ENCODE measurements at regions not wholly inside any gene's neighbourhood (a gene's known extent, or its start where the extent isn't known, plus 50 kb on each side); places are given as distances from the start of the nearest gene placed in this dataset.

- no peak for DNase-seq
Measured at GRCh38 chr13:72208112-72208645, 341.2 kb upstream of the DACH1 start.

GRCh38 chr13:72205773-72206172 lies 338.8 kb upstream of the DACH1 start:
- DNase-seq, result no peak

GRCh38 chr13:72204291-72204690 lies 337.3 kb upstream of the DACH1 start:
- no peak for DNase-seq

GRCh38 chr13:72201726-72202125 lies 334.7 kb upstream of the DACH1 start:
- DNase-seq, result no peak

GRCh38 chr13:72199640-72200039 lies 332.6 kb upstream of the DACH1 start:
- DNase-seq, result no peak

GRCh38 chr13:72198967-72199560 lies 332.1 kb upstream of the DACH1 start:
- no peak for DNase-seq

- no peak for DNase-seq
Measured at GRCh38 chr13:72198042-72198441, 331.0 kb upstream of the DACH1 start.

- no peak for DNase-seq
Measured at GRCh38 chr13:72195044-72195704, 328.2 kb upstream of the DACH1 start.

- DNase-seq, result no peak
Measured at GRCh38 chr13:72194523-72194922, 327.5 kb upstream of the DACH1 start.

GRCh38 chr13:72186730-72187422 lies 319.9 kb upstream of the DACH1 start:
- peak; percentile 46 for DNase-seq

GRCh38 chr13:72185776-72186175 lies 318.8 kb upstream of the DACH1 start:
- no peak for DNase-seq

- no peak for DNase-seq
Measured at GRCh38 chr13:72181661-72182060, 314.7 kb upstream of the DACH1 start.

- DNase-seq, result no peak
Measured at GRCh38 chr13:72180253-72180952, 313.4 kb upstream of the DACH1 start.

GRCh38 chr13:72174549-72174948 lies 307.5 kb upstream of the DACH1 start:
- DNase-seq, result no peak

- DNase-seq, result no peak
Measured at GRCh38 chr13:72170571-72170970, 303.6 kb upstream of the DACH1 start.

GRCh38 chr13:72168126-72168855 lies 301.3 kb upstream of the DACH1 start:
- no peak for DNase-seq

GRCh38 chr13:72166102-72166650 lies 299.2 kb upstream of the DACH1 start:
- no peak for DNase-seq

GRCh38 chr13:72165276-72165675 lies 298.3 kb upstream of the DACH1 start:
- no peak for DNase-seq

- DNase-seq, result no peak
Measured at GRCh38 chr13:72164811-72165210, 297.8 kb upstream of the DACH1 start.

- DNase-seq, result no peak
Measured at GRCh38 chr13:72163678-72164077, 296.7 kb upstream of the DACH1 start.

GRCh38 chr13:72160977-72161376 lies 294.0 kb upstream of the DACH1 start:
- no peak for DNase-seq

- DNase-seq, result no peak
Measured at GRCh38 chr13:72156760-72157159, 289.8 kb upstream of the DACH1 start.

All from DMS53 (cell line).